AML-193 (cell line): ENCODE measurements at regions not wholly inside any gene's neighbourhood (a gene's known extent, or its start where the extent isn't known, plus 50 kb on each side); places are given as distances from the start of the nearest gene placed in this dataset.

Source experiments
- DNase-seq, 2 experiments: peaks; one replicate each; lab custom pipeline; 2025; lab: John Stamatoyannopoulos, UW

GRCh38 chr7:132672200-132672990 lies 96.1 kb upstream of the PLXNA4 start:
- DNase-seq = no peak

- DNase-seq = no peak
Measured at GRCh38 chr7:132666774-132667172, 90.5 kb upstream of the PLXNA4 start.

- no peak for DNase-seq
Measured at GRCh38 chr7:132666071-132666773, 90.0 kb upstream of the PLXNA4 start.

GRCh38 chr7:132656846-132657776 lies 80.8 kb upstream of the PLXNA4 start:
- peak; percentile 28 to 40 for DNase-seq

- DNase-seq = no peak
Measured at GRCh38 chr7:132656341-132656740, 80.1 kb upstream of the PLXNA4 start.

- peak; percentile 93 for DNase-seq
Measured at GRCh38 chr7:132655131-132655727, 79.0 kb upstream of the PLXNA4 start.

- peak; percentile 41 to 44 for DNase-seq
Measured at GRCh38 chr7:132654150-132654549, 77.9 kb upstream of the PLXNA4 start.

GRCh38 chr7:132653366-132653930 lies 77.2 kb upstream of the PLXNA4 start:
- DNase-seq = peak; percentile 27 to 37

GRCh38 chr7:132652507-132652906 lies 76.2 kb upstream of the PLXNA4 start:
- DNase-seq = peak; percentile 57 to 62

GRCh38 chr7:132650498-132650897 lies 74.2 kb upstream of the PLXNA4 start:
- DNase-seq = no peak

- DNase-seq = no peak
Measured at GRCh38 chr7:132647311-132647710, 71.0 kb upstream of the PLXNA4 start.

- DNase-seq = no peak
Measured at GRCh38 chr7:132646052-132646451, 69.8 kb upstream of the PLXNA4 start.

- no peak for DNase-seq
Measured at GRCh38 chr7:132643302-132643701, 67.0 kb upstream of the PLXNA4 start.

GRCh38 chr7:132641238-132641637 lies 65.0 kb upstream of the PLXNA4 start:
- no peak for DNase-seq

GRCh38 chr7:132639983-132640382 lies 63.7 kb upstream of the PLXNA4 start:
- DNase-seq = no peak

GRCh38 chr7:132638000-132638399 lies 61.7 kb upstream of the PLXNA4 start:
- DNase-seq = no peak

GRCh38 chr7:132636581-132636980 lies 60.3 kb upstream of the PLXNA4 start:
- no peak for DNase-seq

GRCh38 chr7:132635127-132635526 lies 58.9 kb upstream of the PLXNA4 start:
- DNase-seq = no peak

- no peak for DNase-seq
Measured at GRCh38 chr7:132630834-132631233, 54.6 kb upstream of the PLXNA4 start.
